CD4-positive, alpha-beta T cell treated with Interleukin-17A for 1 hour (primary cell): ENCODE measurements at regions not wholly inside any gene's neighbourhood (a gene's known extent, or its start where the extent isn't known, plus 50 kb on each side); places are given as distances from the start of the nearest gene placed in this dataset.

Source experiments
- DNase-seq: peaks from one replicate; pipeline ENCODE4 v3.0.0-alpha.2; 2020

GRCh38 chr9:130755377-130756007 is 61.9 kb downstream of the EXOSC2 start:
- DNase-seq = no peak

- no peak for DNase-seq
These were observed 62.5 kb downstream of the EXOSC2 start for GRCh38 chr9:130756037-130756436.

DNA sequence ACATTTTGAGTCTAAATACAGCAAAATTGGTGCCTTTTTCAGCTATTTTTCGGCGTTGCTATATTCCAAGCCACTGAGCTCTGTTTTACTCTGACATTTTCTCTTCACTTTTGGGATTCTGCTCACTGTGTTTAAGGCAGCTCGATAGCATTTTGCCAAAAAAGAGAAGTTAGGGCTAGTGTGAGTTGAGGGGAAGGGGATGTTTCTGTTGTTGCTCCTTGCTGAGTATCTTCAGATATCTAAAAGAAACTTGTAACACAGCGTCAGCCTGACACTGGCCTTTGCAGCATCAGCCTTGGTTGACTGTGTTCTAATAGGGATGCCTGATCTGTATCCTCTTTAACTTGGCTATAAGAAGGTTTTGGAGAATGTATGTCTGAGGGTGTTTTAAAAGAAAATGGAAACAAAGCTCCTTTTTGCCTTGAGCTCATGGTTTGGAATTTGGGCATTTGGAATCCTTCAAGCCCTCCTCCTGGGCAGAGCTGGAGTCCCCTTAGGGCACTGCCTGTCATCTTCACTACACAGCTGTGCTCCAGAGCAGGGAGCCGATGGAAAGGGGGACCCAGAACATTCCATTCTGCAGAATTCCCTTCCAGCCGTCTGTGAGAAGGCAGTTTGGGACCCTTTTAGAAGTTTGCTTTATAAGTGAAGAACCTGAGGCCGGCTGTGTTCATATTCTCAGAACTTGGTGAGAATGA is 63.0 kb downstream of the EXOSC2 start:
- no peak for DNase-seq

- DNase-seq = no peak
These were observed 66.2 kb downstream of the EXOSC2 start for GRCh38 chr9:130759738-130760137.

DNA sequence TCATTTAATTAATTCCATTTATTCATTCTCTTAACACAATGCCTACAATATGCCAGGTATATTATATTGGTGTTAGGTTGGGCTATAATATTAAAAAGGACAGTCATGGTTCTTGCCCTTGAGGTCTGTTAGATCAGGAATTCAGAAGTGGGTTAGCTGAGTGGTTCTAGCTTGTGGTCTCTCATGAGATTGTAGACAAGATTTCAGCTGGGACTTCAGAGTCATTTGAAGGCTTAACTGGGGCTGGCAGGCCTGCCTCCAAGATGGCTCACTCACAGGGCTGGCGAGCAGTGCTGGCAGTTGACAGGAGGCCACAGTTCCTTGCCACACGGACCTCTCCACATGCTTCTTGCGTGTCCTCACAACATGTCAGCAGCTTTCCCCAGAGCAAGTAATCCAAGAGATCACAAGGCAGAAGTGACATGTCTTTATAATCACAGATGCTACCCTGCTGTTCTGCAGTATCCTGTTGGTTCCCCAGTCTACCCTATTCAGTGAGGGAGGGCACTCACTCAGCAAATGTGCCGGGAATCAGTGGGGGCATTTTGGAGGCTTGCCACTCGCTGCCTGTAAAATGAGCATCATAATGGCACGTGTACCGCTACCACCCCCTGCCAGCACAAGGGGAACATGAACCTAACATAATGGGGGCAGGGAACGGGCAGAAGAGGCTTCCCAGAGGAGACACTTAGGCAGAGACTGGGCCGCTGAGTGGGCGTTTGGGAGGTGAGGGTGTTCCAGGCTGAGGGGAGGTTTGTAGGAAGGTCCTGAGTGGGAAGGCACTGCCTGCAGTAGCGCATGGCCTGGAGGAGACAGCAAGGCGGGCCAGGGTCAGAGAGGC is 70.0 kb downstream of the EXOSC2 start:
- no peak for DNase-seq

DNA sequence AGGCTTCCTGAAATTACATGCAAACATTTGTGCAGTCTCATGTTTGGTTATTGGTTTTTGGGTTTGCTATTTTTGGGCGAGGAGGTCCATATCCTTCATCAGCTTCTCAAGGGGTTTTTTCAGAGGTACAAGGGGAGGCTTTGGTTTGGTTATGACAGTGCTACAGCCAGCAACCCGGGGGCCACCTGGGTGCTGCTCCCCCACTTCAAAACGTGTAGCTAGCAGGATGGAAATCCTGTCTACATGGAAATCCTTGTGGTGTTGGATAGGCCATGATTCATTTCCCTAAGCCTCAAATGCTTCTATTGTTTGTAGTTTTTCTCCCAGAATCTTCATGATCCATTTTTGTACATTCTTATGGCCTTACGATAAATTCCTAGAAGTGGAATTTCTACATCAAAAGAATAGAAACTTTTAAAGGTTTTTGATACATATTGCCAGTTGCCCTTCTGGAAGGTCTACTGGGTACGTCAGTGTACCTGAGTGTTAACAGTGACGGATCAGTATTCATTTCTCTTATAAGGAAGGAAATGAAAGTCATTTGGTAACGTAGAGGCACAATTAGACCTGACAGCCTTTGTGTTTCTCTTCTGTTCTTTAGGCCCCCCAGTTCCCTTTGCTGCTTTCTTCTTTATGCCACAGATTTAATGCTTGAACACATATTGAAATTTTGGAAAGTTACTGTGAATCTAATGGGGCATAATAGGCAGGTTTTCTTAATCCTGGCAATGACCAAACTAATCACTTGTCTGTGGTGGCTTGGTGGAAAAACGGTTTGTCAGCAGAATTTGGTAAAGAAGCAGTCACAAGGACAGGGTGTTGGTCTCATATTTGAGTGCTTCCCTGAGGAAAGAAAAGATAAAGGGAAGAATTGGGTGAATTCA is 69.7 kb upstream of the ABL1 start:
- no peak for DNase-seq

DNA sequence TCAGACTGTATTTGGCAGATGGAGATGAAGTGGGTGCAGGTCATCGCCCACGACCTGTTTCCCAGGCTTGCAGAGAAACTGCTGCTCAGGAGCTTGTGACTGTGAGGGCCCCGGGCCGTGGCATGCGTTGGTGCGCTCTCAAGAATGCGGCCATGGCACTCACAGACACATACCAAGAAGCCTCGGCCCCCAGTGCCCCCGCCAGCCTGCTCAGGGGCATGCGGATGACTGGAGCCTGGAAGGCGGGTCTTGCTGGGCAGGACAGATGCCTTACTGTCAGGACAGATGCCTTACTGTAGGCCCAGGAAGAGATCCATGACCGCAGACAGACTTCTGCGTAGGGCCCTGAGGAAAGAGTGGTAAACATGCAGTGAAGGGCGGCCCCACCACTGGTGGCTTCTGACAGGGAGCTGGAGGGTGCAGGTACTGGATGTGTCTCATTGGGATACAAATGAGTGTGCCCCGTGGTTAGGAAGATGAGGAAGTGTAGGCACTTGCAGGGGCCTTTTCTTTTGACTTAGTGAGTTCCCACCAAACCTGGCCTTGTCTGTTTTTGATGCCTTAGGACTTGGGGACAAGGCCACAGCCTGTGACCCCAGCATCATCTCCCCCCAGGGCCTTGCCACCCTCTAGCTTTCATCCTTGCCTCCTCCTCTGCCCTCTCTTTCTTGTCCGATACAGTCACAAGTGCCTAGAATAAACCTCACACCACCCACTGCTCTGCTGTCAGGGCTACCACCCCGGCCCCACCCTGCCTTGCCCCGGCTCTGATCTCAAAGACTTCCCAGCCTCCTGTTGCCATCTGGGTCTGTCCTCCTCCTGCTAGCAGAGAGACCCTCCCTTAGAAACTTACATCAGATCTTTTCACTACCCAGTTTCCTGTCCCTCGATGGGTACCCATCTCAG is 68.8 kb upstream of the ABL1 start:
- DNase-seq = no peak

GRCh38 chr9:130766927-130767307 is 68.1 kb upstream of the ABL1 start:
- DNase-seq = no peak

- DNase-seq = no peak
These were observed 66.8 kb upstream of the ABL1 start for GRCh38 chr9:130768265-130768664.

DNA sequence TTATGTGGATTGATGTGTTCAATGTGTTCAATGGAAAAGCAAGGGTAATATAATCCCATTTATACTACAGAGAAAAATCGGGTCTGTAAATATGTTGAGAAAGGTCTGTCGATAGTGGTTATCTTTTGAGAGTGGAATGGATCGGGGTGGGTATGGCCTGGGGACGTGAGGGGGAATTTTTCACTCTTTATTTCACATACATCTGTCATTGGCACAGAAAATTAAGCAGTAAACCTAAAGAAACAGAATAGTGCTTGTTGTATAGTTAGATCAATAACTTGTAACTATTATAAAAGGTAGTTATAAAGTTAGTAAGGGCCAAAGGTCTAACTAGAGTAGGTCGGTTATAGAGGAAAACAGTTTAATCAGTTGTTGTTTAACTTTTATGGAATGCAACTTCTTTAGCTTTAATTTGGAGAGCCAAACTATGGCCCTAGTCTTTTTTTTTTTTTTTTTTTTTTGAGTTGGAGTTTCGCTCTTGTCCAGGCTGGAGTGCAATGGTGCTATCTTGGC is 66.1 kb upstream of the ABL1 start:
- no peak for DNase-seq

GRCh38 chr9:130770093-130770492 is 65.0 kb upstream of the ABL1 start:
- DNase-seq = no peak

DNA sequence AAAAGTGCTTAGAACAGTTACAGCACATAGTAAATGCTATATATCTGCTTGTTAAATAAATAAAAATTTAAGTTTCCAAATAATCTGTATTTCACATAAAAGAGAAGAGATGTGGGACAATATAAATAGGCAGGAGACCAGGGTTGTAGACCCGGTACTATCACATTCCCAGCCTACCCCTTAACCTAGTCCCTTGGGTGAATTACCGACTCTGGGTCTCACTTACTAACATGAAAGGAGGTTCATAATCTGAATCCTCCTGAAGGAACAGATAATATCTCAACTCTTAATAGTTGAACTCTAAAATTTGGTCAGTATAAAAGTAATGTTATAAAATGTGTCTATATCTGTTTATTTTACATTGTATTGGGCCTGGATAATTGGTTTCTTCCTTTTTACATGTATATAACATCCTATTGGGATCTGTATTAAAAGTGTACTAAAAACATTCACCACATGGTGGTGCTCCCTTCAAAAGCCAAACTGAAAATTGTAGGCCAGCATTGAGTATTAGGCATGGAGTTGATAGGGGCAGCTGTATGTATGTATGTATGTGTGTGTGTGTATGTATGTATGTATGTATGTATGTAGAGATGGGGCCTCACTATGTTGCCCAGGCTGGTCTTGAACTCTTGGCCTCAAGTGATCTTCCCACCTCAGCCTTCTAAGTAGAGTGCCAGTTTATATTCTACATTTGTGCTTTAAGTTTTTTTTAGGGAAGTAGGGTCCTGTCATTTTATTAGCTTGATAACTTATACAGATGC is 64.2 kb upstream of the ABL1 start:
- peak; percentile 42 for DNase-seq

GRCh38 chr9:130772185-130772584 is 62.9 kb upstream of the ABL1 start:
- DNase-seq = no peak

DNA sequence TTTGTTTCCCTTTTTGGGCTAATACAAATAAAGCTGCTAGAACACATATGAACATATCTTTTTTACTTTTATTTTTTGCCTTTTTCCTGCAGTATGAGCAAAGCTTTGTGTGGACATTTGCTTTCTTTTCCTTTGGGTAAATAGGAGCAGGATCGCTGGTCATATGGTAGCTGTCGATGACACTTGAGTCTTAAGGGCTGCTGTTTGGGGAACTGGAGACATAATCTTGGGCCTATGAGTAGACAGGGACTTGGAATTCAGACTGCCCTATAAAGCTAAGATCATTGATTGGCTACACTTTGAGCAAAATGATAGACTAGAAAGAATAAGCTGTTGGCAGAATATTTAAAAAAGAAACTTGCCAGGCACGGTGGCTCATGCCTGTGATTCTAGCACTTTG is 60.9 kb upstream of the ABL1 start:
- DNase-seq = no peak

- no peak for DNase-seq
These were observed 59.6 kb upstream of the ABL1 start for GRCh38 chr9:130775336-130775991.

DNA sequence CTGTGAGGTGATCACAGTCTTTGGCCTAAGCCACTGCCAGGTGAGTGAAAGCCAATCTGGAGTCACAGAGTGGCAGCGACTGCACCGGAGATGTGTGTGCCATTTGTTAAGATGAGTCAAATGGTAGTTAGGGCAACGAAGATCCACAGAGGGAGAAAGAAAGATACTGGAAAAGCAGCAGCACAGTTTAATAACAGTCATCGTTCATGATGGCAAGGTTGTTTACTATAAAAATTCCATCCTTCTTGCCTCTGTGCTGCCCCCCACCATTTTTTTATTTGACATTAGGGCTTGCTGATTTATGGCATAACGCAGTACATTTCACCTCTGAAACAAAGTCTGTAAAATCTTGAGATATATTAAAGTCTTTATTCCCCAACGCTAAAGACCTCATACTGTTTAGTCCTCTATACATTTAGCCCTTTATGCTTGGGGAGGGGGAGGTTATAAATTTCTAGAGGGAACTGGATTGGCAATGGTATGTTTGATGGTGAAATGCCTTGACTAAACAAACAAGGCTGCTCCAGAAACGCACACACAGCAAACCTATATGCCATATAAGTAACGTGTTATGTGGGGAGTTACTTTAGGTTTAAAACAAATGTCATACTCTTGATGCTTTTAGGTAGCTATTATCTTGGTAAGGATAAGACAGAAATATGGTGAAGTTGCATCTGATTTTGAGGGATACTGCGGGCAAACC is 55.8 kb upstream of the ABL1 start:
- no peak for DNase-seq

- DNase-seq = no peak
These were observed 54.6 kb upstream of the ABL1 start for GRCh38 chr9:130780415-130780814.

- DNase-seq = no peak
These were observed 54.1 kb upstream of the ABL1 start for GRCh38 chr9:130780865-130781504.

DNA sequence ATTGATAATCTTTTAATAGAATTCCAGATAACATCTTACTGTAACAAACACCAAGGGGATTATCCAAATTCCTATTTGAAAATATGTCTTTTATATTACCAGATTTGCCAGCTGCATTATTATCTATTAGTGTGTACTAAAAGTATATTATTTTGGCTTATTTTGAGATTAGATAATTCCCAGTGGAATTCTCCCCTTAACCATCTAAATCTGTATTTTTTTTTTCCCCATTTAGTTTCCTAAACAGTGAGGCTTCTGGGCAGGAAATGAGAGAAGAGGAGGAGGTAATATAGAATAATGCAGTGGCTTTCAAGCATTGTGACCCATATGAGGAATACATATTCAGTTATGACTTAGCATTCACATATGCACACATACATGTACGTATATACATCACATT is 53.5 kb upstream of the ABL1 start:
- DNase-seq = no peak
